A673 (cell line): ENCODE measurements at regions not wholly inside any gene's neighbourhood (a gene's known extent, or its start where the extent isn't known, plus 50 kb on each side); places are given as distances from the start of the nearest gene placed in this dataset.

ENCODE experiments used
- CTCF ChIP-seq: fragments of 300-800, 200-600 bp; sonication (generic); conservative IDR thresholded peaks from 2 replicates; pipeline ENCODE4 v1.5.1; 2017; ENCODE audit warnings: low read depth, mild to moderate bottlenecking, antibody characterized with exemption, low read length, moderate library complexity, mixed read lengths
- EZH2 ChIP-seq: fragments of 200-600 bp; sonication (generic); IDR thresholded peaks from 2 replicates; pipeline ENCODE4 v1.6.1; 2017; ENCODE audit warnings: borderline replicate concordance, low read depth, mild to moderate bottlenecking, mixed read lengths, antibody characterized with exemption, low read length; ENCODE audit not compliant: poor library complexity, severe bottlenecking

- TF ChIP-seq CTCF (no peak), EZH2 (no peak)
Measured at GRCh38 chr1:72355899-72356298, 73.6 kb upstream of the NEGR1 start.
